GM18511 (cell line): ENCODE measurements at regions not wholly inside any gene's neighbourhood (a gene's known extent, or its start where the extent isn't known, plus 50 kb on each side); places are given as distances from the start of the nearest gene placed in this dataset.

Experiments
- ATAC-seq: cut with Tn5 transposase; IDR thresholded peaks from one replicate; pipeline ENCODE4 v1.9.1; 2021; ENCODE audit warnings: mild to moderate bottlenecking, moderate library complexity; ENCODE audit not compliant: unreplicated experiment

GRCh38 chr2:67215214-67216055 is 181.7 kb upstream of the ETAA1 start:
- no peak for ATAC-seq

DNA sequence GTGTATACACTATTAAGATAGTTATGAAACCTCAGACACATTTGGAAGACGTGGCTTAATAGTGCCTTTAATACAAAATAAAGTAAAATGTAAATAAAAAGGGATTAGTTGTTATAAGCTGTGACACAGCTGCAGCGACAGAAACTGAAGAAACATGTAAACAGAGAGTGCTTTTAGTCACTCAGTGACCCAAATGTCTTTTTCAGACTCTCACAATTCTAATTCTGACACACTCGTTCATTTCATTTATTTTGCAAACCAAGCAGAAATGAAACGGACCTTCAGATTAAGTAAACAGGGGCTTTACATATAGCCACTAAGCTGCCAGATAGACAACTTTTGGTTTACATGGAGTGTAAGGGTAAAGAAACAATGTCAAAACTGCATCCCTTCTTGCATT is 181.0 kb upstream of the ETAA1 start:
- ATAC-seq: no peak

- ATAC-seq: no peak
These were observed 180.3 kb upstream of the ETAA1 start for GRCh38 chr2:67216881-67217280.

- ATAC-seq: no peak
These were observed 179.7 kb upstream of the ETAA1 start for GRCh38 chr2:67217398-67217797.

DNA sequence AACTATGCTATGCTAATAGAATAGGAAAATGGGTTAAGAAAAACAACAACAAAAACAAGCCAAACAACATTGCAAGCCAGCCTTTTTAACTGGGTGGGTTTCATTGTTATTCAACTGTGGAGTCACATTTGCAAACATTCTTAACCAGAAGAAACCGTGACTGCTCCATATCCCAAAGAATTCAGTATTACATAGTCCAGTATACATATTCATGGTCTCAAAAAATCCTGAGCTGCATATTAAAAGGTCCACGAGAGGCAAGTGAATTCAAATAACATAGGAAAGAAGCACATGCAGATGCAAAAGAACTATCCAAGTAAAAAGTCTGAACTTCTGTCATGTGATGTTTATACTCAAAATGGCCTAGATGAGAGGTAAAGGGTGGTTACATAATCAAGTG is 179.1 kb upstream of the ETAA1 start:
- ATAC-seq: no peak

DNA sequence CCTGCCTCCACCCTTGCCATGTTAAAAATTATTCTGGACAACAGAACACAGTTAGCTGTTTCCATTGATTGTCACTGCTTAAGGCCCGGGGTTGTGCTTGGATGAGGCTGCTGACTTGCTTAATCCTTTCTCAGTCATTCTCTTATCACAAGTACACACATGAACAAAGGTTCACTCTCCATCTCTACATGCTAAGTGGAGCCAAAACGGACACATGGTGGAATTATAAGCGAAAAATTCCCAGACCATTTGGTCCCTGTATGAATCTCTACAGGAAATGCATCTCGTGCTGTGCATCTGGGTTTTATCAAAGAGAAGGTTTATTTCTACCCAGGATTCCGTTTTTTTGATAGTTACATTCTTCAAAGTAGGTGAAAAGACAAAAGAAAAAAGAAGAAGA is 177.5 kb upstream of the ETAA1 start:
- no peak for ATAC-seq

- no peak for ATAC-seq
These were observed 175.9 kb upstream of the ETAA1 start for GRCh38 chr2:67221266-67221665.

- ATAC-seq: no peak
These were observed 171.7 kb upstream of the ETAA1 start for GRCh38 chr2:67225287-67225973.

GRCh38 chr2:67229706-67230105 is 167.4 kb upstream of the ETAA1 start:
- ATAC-seq: no peak

- no peak for ATAC-seq
These were observed 164.2 kb upstream of the ETAA1 start for GRCh38 chr2:67232936-67233335.

- ATAC-seq: no peak
These were observed 162.7 kb upstream of the ETAA1 start for GRCh38 chr2:67234440-67234839.

- no peak for ATAC-seq
These were observed 159.8 kb upstream of the ETAA1 start for GRCh38 chr2:67237288-67237687.

DNA sequence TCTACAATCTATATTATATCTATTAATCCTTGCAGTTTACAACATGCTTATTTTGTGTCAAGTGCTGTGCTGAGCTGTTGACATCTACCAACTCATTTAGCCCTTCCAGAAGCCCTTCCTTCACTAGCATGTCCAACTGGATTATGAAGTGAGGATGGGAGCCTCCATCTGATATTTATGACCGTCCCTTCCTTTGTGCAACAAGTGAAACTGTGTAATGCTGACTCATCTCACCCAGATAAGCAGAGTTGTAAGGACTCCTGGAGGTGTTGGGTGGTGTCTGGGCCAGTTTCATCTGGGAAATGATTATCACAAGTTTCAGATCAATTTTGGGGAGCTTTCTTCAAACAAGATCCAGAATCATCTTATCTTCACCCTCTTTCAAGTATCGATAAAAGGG is 156.6 kb upstream of the ETAA1 start:
- ATAC-seq: no peak

DNA sequence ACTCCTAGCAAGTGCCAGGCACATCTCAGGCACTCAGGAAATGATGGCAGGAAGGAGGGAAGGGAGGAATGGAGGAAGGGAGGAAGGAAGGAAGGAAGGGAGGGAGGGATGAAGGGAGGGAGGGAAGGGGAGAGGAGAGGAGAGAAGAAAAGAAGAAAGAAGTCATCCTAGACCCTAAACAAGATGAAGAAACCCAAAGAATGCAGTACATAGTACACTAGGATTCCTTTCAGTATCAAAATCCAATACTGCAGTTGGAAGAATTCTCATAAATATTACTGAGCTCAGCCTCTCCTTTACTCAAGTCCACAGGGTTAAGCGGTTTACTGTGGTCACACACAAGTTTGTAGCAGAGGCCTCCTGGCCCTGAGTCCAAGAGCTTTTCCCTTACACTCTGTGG is 155.7 kb upstream of the ETAA1 start:
- no peak for ATAC-seq

DNA sequence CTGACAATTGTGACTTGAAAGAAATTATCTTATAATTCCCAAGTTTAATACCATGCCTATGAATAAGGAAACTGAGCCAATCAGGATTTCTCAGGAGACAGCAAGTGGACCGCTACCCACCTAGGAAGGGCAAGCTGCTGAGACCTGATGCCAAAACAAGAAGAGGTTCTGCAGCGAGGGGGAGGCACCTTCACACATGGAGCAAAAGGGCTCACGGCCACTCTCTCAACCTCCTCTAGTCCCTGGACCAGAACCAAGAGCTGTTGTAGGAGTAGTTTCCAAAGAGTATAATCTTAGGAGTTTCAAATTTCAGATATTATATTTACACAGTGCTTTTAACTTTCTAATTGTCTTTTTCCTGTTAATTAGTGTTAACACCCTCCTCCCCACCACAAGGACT is 154.7 kb upstream of the ETAA1 start:
- ATAC-seq: no peak

GRCh38 chr2:67243919-67244318 is 153.2 kb upstream of the ETAA1 start:
- no peak for ATAC-seq

DNA sequence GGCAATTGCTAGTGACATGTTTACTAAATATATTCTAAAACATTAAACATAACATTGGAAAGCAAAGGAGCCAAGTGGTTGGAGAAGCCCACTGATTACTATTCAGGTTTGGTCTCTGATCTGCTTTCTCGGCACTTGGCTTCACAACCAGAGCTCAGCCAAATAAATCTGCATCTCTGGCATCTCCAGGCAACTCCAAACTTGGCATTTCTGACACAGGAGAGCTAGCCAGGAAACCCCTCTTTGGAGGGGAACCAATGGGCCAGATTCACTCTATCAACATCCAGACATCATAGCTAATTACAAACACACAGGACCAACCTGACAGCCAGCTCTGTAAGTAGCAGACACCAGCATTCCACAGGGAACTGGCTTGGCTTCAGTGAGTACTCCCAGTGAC is 150.3 kb upstream of the ETAA1 start:
- ATAC-seq: no peak

DNA sequence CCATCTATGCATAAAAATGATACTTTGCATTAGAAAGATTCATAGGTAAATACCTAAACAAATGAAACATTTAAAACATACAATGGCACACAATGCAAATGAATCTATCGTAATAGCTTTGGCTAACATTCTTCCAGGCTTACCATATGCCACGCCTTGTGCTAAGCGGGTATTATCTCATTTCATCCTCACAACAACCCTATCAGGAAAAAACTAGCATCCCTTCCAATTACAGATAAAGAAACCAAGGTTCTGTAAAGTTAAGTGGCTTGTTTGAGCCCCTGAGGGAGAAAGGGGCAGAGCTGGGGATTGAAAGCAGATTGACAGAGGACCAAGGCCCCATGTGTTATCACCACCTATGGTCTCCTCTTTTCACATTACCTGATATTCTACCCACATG is 145.4 kb upstream of the ETAA1 start:
- no peak for ATAC-seq

DNA sequence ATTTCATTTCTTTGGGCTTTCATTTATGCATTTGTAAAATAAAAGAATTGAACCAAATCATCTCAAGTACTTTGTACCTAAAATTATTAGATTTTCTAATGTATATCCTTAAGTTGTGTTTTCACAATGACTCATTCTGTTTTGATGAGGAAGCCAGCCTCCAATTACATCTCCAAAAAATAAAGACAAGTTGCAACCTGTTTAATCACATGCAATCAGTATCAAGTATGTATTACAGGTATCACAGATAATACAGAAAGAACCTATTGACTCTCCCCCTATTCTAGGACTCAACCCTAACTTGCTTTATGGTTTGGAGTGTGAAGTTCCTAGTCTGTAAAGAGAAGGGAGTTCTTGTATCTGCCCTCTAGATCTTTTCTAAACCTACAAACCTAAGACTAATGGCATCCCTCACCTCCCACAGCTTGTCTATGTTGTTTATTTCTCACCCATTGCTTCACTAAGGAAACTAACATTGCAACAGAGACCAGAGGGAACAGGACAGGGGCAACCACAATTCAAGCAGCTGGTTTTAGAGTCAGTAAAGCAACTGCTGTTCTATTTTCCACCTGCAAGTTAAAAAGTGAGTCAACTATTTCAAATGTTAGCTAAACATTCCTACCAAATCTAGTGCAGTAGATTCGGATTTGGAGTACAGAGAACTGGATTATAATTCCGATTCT is 141.1 kb upstream of the ETAA1 start:
- no peak for ATAC-seq

- no peak for ATAC-seq
These were observed 140.2 kb upstream of the ETAA1 start for GRCh38 chr2:67256892-67257291.

- no peak for ATAC-seq
These were observed 139.0 kb upstream of the ETAA1 start for GRCh38 chr2:67258122-67258521.

GRCh38 chr2:67258831-67259230 is 138.3 kb upstream of the ETAA1 start:
- ATAC-seq: no peak
